T-helper 2 cell treated with Interferon-gamma antibody and Interleukin-4, amounts not matched to agents 5 μg/mL and 100 μg/mL, for 36 hours (primary cell): ENCODE measurements at regions not wholly inside any gene's neighbourhood (a gene's known extent, or its start where the extent isn't known, plus 50 kb on each side); places are given as distances from the start of the nearest gene placed in this dataset.
"Not testable (repeated sequence)": the region's sequence is repeated elsewhere in the genome, so short reads cannot be mapped to it uniquely, and the experiment has no call there.

Experiments used
- DNase-seq: peaks from one replicate; pipeline ENCODE4 v3.0.0; 2021; ENCODE audit warnings: low spot score
- H3K27ac Mint-ChIP-seq: one replicate; pipeline ENCODE4 v1.8.0; 2021; ENCODE audit warnings: mild to moderate bottlenecking, mixed read lengths
- H3K27me3 Mint-ChIP-seq: one replicate; pipeline ENCODE4 v1.8.0; 2021; ENCODE audit warnings: low read depth, mixed read lengths
- H3K36me3 Mint-ChIP-seq: one replicate; pipeline ENCODE4 v1.8.0; 2021; ENCODE audit warnings: low read depth, mixed read lengths
- H3K4me1 Mint-ChIP-seq: one replicate; pipeline ENCODE4 v1.8.0; 2021; ENCODE audit warnings: low read depth, mixed read lengths
- H3K4me3 Mint-ChIP-seq: one replicate; pipeline ENCODE4 v1.8.0; 2022; ENCODE audit warnings: mild to moderate bottlenecking, moderate library complexity, mixed read lengths
- H3K9me3 Mint-ChIP-seq: one replicate; pipeline ENCODE4 v1.8.0; 2021; ENCODE audit warnings: mixed read lengths

DNA sequence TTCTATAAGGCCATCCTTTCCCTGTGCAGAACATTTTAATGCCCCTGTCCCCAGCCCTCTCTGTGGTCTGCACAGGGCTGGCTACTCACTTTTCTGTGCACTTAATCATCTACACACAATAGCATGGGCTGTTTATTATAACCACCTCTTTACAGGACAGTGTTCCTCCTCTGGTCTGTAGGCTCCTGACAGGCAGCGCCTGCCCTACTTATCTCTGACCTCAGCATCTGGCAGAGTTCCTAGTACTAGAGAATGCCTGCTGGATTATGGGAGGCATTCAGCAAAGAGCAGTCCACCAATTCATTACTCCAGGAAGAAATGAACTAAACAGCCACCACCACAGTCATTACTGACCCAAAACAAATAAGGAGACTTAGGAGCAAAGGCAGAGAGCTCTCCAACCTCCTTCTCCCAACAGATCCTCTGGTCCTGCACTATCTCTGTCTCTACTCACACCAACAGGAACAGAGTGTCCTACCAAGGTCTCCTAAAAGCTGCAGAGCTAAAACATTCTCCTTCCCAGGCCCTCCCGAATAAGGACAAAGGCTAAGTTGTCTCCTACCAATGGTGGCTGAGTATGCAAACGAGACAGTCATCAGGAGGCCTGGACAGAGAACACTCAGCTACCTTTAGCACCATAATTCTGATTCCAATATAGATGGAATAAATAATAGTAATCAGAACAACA, 279.2 kb downstream of the QDPR start:
- Mint-ChIP-seq H3K27ac (no peak overlapping the region), H3K9me3 (no peaks in the 10 kb centered on the region), H3K4me1 (no peaks in the 10 kb centered on the region), H3K27me3 (peaks cover 4% of the 10 kb centered on the region), H3K36me3 (no peaks in the 10 kb centered on the region), H3K4me3 (no peak overlapping the region)
- no peak for DNase-seq

DNA sequence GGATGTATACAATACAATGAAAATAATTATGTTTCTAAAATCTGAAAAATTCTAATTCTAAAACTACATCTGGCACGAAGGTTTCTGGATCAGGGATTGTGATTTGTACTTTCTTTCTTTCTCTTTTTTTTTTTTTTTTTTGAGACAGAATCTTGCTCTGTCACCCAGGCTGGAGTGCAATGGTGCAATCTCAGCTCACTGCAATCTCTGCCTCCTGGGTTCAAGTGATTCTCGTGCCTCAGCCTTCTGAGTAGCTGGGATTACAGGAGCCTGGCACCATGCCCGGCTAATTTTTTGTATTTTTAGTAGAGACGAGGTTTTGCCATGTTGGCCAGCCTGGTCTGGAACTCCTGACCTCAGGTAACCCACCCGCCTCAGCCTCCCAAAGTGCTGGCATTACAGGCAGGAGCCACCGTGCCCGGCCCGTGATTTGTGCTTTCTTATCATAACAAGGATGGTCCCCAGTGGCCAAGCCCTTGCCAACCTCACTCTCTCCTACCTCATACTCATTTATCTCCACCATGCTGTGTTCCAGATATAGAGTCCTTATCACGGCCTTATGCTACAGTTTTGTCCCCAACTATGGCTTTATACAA, 279.9 kb downstream of the QDPR start:
- not testable (repeated sequence) for H3K4me1 Mint-ChIP-seq, H3K4me3 Mint-ChIP-seq, H3K27me3 Mint-ChIP-seq, H3K9me3 Mint-ChIP-seq, H3K27ac Mint-ChIP-seq, DNase-seq, H3K36me3 Mint-ChIP-seq

DNA sequence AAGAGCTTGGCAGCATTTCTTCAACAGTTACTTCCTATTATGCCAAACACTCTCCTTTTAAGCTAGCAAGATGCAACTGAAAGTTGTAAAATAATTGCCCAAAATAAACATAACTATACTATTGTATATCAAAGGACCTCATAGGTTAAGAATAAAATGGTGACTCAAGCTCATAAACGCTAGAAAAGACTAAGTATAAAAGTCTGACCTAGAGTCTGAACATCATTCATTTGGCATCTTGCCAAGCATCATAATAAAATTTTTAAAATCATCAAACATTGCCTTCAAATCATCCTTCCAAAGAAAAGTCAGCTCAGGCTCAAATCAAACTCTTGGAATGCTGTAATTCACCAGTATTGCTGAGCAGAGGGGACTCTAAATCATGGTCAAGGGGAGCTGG, 281.2 kb downstream of the QDPR start:
- Mint-ChIP-seq H3K4me1 (no peaks in the 10 kb centered on the region), H3K27me3 (peaks cover 2% of the 10 kb centered on the region), H3K27ac (no peak overlapping the region), H3K9me3 (no peaks in the 10 kb centered on the region), H3K4me3 (no peak overlapping the region), H3K36me3 (no peaks in the 10 kb centered on the region)
- DNase-seq, result no peak

DNA sequence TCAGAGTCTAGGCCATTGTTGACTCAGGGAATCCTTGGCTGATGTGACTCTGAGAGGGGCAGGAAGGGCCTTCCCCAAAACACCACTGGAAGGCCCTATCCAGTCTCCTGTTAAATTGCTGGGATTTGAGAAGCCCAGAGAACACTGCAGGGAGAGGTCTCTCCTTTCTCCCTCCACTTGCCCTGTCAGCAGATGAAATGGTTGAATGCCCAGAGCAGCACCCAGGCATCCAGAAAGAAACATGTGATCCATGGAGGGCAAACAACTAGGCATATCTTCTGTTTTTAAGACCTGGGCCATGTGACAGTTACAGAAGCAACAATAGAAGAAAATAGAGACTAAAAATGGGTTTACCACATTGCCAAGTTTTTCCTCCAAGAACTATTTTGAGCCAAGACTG, 291.1 kb downstream of the QDPR start:
- H3K9me3 Mint-ChIP-seq, result peaks cover 5% of the 10 kb centered on the region
- no peak overlapping the region for H3K27ac Mint-ChIP-seq
- H3K4me3 Mint-ChIP-seq, result no peak overlapping the region
- no peak for DNase-seq
- no peaks in the 10 kb centered on the region for H3K27me3 Mint-ChIP-seq
- H3K4me1 Mint-ChIP-seq, result no peaks in the 10 kb centered on the region
- H3K36me3 Mint-ChIP-seq, result no peaks in the 10 kb centered on the region

DNA sequence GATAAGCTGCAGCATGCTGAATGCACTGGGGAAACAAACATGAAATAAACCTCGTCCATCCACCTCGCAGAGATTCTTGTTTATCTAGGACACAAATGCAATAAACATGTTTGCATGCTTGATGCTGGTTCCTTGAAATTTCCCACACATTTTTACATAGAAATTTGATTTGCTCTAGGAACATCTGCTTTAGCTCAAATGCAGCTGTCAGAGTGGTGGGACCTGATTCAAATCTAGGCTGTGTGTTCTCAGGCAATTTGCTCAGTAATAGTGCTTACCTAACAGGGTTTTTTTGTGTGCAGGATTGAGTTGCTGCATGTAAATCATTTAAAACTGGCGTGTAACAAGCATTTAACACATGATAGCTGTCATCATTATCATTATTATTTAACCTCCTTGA, 293.1 kb downstream of the QDPR start:
- no peaks in the 10 kb centered on the region for H3K36me3 Mint-ChIP-seq
- no peaks in the 10 kb centered on the region for H3K4me1 Mint-ChIP-seq
- H3K27me3 Mint-ChIP-seq, result no peaks in the 10 kb centered on the region
- peaks cover 12% of the 10 kb centered on the region for H3K9me3 Mint-ChIP-seq
- no peak overlapping the region for H3K27ac Mint-ChIP-seq
- DNase-seq, result no peak
- no peak overlapping the region for H3K4me3 Mint-ChIP-seq

DNA sequence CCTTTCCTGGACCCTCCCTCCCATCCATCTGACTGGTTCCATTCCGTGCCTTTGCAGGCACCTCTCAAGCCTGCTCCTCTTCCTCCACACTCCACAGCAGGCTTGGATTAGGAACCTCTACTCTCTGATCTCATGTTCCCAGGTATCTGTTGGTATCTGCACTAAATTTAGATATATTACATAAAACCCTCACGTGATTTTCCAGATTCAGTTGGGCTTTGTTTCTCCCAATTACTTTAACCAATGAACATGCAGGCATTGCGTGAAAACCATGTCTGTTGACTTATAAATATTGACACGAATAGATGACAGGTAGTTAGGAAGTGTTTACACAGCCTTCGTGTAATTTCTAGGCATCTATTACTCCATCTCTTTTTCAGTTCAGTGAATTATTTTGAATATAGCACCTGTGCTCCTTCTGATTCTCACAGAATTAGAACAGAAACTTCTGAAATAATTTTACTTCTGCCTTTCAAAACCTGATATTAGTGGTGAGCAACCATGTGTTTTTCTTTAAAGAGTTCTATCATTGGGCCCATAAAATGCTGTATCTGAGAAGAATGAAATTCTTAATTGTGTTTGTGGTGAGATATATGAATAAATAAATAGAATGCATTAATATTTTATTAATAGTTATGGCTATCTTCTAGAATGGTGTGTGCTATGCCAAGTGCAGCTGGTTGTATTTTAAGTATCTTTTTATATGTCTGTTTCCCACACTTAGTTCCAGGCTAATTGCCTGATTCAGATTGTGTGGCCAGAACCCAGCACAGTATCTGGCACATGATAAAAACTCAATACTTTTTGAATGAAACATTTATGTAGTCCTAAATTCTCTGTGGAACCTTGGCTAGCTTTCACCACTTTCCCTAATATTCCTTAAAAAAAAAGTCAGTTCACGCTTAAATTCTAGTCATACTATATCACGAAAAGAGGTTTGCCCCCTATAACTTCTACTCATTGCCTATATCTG, 304.8 kb downstream of the QDPR start:
- H3K27ac Mint-ChIP-seq, result no peak overlapping the region
- no peaks in the 10 kb centered on the region for H3K9me3 Mint-ChIP-seq
- H3K27me3 Mint-ChIP-seq, result no peaks in the 10 kb centered on the region
- no peaks in the 10 kb centered on the region for H3K36me3 Mint-ChIP-seq
- no peak overlapping the region for H3K4me3 Mint-ChIP-seq
- H3K4me1 Mint-ChIP-seq, result no peaks in the 10 kb centered on the region
- no peak for DNase-seq

DNA sequence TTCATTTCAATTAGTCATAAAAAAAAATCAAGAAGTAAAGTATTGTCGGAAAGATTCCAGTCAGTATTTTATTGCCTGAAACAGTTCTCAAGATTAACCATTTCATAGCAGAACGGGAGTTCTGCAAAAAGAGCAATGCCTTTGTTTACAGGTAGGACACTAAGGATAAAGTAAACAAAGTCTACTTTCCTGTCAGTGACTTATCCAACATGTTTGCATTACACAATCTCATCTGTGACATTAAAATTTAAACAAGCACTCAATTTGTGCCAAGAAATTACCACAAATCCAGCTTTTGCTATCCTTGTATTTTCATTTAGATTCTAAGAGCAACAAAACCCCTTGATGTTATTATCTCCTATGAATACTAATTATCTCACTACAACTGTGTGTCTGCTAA, 306.5 kb upstream of the LDB2 start:
- no peaks in the 10 kb centered on the region for H3K27me3 Mint-ChIP-seq
- H3K27ac Mint-ChIP-seq, result no peak overlapping the region
- H3K9me3 Mint-ChIP-seq, result no peaks in the 10 kb centered on the region
- DNase-seq, result no peak
- no peaks in the 10 kb centered on the region for H3K36me3 Mint-ChIP-seq
- no peaks in the 10 kb centered on the region for H3K4me1 Mint-ChIP-seq
- H3K4me3 Mint-ChIP-seq, result no peak overlapping the region

DNA sequence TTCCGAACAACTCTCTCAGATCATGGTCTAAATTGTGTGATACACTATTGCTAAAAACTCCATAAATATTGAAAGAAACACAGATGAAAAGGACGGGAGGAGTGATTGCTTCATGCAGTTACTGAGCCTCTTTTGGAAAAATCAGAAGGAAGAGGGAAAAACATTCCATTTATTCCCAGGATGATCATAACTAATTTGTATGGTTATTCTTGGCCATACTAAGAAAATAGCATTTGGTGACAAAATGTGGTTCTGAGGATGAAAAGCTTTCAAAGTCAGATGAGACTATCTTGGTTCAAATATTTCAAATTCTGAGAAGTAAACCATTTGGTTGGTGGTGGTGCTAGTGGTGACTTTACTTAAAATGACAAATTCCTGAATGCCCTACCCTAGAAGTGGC, 305.4 kb upstream of the LDB2 start:
- Mint-ChIP-seq H3K4me1 (no peaks in the 10 kb centered on the region), H3K27ac (no peak overlapping the region), H3K36me3 (no peaks in the 10 kb centered on the region), H3K4me3 (no peak overlapping the region), H3K27me3 (no peaks in the 10 kb centered on the region), H3K9me3 (no peaks in the 10 kb centered on the region)
- no peak for DNase-seq

DNA sequence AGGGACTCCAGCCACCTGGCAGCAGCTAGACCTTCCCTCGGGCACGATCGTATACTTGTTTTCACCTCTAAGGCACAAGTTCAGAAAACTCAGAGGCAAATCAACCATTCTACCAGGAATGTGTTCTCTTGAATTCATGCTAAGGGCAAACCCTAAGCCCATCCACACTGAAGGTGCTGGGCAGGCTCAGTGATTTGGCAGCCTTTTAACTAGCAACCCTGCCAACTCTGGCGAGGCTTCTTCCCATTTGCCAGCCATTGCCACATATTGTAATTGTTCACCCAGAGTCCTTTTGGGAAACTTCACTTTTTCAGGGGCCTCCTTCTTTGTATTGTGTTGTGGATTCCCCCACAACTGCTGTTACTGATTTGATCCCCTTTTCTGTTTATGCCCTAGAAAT, 298.6 kb upstream of the LDB2 start:
- H3K4me1 Mint-ChIP-seq, result no peaks in the 10 kb centered on the region
- H3K9me3 Mint-ChIP-seq, result no peaks in the 10 kb centered on the region
- H3K36me3 Mint-ChIP-seq, result no peaks in the 10 kb centered on the region
- DNase-seq, result no peak
- no peak overlapping the region for H3K27ac Mint-ChIP-seq
- no peak overlapping the region for H3K4me3 Mint-ChIP-seq
- no peaks in the 10 kb centered on the region for H3K27me3 Mint-ChIP-seq

DNA sequence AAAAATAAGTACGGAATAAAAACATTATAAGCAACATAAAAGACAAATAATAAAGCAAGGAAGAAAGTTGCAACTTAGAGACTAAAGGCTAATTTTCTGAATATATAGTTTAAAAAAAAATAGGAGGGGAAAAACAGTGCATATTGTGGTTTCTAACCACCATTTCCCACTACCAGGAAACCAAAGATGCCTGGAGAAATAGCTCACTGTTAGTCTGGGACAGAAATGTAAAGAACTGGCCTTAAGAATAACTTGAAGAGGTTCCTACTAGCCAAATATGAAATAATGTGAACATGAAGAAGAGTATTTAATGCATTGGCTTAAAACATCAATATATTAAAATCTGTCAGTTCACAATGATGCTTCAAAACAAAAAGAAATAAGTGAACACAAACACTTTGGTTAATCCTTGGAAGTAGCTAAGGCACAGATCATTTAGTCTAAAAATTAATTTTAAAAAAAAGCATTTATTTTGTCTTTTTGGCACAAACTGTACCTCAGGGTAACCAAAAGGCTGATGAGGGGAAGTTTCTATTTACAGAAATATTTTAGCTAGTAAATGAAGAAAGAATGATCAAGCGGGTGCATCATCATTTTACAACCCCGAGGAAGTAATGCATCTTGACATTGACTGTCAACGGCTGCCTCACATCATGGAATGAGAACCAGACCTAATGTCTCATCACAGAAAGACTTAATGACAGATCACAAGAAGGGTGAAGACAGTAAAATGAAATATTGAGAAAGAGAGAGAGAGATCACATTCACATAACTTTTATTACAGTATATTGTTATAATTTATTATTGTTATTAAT, 297.2 kb upstream of the LDB2 start:
- Mint-ChIP-seq H3K27ac (no peak overlapping the region), H3K4me3 (no peak overlapping the region), H3K9me3 (no peaks in the 10 kb centered on the region), H3K27me3 (no peaks in the 10 kb centered on the region), H3K4me1 (no peaks in the 10 kb centered on the region), H3K36me3 (no peaks in the 10 kb centered on the region)
- DNase-seq, result no peak

DNA sequence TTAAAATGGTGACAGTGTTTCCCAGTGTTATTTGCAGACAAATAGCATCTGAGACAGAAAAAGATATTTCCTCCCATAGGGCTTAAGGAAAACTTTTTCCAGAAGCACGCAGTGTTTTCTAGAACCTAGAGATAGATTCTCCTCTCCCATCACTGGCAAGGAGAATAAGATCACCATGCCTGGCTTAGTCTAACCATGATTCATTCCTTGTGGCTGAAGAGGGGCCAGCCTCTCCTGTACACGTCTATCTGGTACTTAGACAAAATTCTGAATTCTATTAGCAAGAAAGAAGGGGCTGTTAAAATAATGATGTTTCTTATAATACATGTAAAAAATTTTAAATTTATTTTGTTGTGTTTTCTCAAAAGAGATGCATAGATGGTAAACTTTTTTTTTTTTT, 296.1 kb upstream of the LDB2 start:
- H3K27ac Mint-ChIP-seq, result no peak overlapping the region

DNA sequence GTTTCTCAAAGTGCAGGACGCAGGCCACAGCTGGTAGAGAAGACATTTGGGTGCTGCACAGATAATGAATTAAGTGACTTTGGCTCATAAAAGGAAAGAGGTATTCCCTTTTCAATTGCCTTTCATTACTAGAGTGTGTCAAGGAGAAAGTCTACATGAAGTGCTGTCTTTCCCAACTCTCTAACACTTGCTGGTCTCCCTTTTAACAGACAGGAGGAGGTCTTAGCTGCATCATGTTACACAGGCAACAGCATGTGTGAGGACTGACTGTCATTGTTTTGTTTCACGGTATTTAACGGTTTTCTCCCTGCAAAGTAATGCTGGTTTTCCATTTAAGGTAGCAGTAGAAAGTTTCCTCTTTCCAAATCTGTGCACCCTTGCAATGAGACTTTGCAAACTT, 291.3 kb upstream of the LDB2 start:
- H3K4me1 Mint-ChIP-seq, result no peaks in the 10 kb centered on the region
- no peaks in the 10 kb centered on the region for H3K27me3 Mint-ChIP-seq
- no peak for DNase-seq
- no peak overlapping the region for H3K27ac Mint-ChIP-seq
- no peak overlapping the region for H3K4me3 Mint-ChIP-seq
- no peaks in the 10 kb centered on the region for H3K36me3 Mint-ChIP-seq
- no peaks in the 10 kb centered on the region for H3K9me3 Mint-ChIP-seq

More for the DNA sequence above, 296.1 kb upstream of the LDB2 start:
- no peak for DNase-seq
- no peaks in the 10 kb centered on the region for H3K27me3 Mint-ChIP-seq
- no peak overlapping the region for H3K4me3 Mint-ChIP-seq
- H3K9me3 Mint-ChIP-seq, result no peaks in the 10 kb centered on the region
- no peaks in the 10 kb centered on the region for H3K36me3 Mint-ChIP-seq
- no peaks in the 10 kb centered on the region for H3K4me1 Mint-ChIP-seq

DNA sequence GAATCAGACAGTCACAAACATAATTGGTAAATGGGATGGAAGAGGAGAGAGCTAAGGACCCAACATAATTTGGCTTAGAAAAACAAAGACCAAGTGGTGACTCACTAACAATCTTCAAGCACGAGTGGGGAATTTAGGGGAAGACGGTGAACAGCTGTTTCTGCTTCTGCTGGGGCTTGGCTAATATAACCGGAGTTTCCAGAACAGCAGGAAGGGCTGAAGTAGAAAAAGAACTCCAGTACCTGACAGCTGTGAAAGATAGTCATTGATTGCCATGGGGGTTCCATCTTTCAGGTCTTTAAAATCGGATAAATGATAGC, 290.9 kb upstream of the LDB2 start:
- H3K4me3 Mint-ChIP-seq, result no peak overlapping the region
- no peaks in the 10 kb centered on the region for H3K4me1 Mint-ChIP-seq
- H3K27me3 Mint-ChIP-seq, result no peaks in the 10 kb centered on the region
- H3K9me3 Mint-ChIP-seq, result no peaks in the 10 kb centered on the region
- no peaks in the 10 kb centered on the region for H3K36me3 Mint-ChIP-seq
- DNase-seq, result no peak
- H3K27ac Mint-ChIP-seq, result no peak overlapping the region
